ENCODE measurements at regions not wholly inside any gene's neighbourhood (a gene's known extent, or its start where the extent isn't known, plus 50 kb on each side); places are given as distances from the start of the nearest gene placed in this dataset.

DNA sequence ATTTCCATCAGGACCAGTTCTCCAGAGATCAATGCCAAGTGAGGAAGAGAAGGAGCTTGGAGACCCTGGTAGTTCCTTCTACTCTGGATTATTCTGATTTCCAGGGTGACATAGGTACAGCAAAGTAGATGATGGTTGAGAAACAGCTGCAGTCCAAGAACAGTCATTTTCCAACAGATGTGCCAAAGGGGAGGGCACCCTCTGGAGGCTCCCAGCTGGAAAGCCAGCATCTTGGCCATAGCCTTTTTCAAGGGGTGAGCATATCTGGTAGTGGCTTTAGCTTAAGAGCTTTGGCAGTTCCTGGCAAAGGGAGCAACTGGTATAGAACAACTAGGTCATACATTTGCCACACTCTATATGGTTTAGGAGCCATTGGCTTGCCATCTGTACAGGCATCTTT is 492.7 kb downstream of the RASEF start:
- no peaks in the 10 kb centered on the region for H3K27me3 ChIP-seq (ENCODE audit: insufficient read depth, insufficient read length)
- H3K9me3 ChIP-seq (ENCODE audit: insufficient read depth, low read length), result peaks cover 7% of the 10 kb centered on the region; the same call in 1 of the 2 replicates
- no peak overlapping the region for H3K9ac ChIP-seq (ENCODE audit: insufficient read length, low read depth)
- no peak overlapping the region for H3K4me3 ChIP-seq (ENCODE audit: insufficient read length, low read depth)
- no peaks in the 10 kb centered on the region for H3K4me1 ChIP-seq (ENCODE audit: insufficient read depth, insufficient read length)
- DNase-seq (ENCODE audit: low read depth, low spot score), result no peak
- TF ChIP-seq SUZ12 (IDR thresholded peaks at IDR 0.05; ENCODE audit: extremely low read depth, insufficient read depth, insufficient read length), result no peak
- no peak for TF ChIP-seq YY1 (IDR thresholded peaks at IDR 0.05; ENCODE audit: insufficient read depth, insufficient read length)
- no peak for TF ChIP-seq ZNF274 (IDR thresholded peaks at IDR 0.05; ENCODE audit: low read depth, low read length)
- no peaks in the 10 kb centered on the region for H3K36me3 ChIP-seq (ENCODE audit: insufficient read depth, insufficient read length, low read length)

DNA sequence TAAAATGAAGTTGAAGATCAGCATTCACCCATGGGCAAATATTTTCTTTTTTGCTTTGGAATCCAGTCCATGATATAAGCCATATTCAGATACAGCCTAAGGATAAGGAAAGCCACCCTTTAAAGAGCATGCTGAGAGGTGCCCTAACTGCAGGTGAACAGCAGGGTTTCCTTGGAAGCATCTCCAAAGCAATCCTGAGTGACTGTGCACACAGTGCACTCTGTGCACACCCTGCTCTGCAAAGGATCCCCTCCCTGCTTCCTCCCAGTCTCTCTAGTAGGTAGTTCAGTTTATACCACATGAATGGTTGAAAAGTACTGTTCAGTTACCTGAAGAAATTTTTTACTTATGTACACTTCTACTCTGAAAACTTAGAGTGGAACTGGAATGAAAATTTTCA is 491.4 kb downstream of the RASEF start:
- Histone ChIP-seq H3K9me3 (ENCODE audit: insufficient read depth, low read length) (peaks cover 7% of the 10 kb centered on the region; the same call in 1 of the 2 replicates), H3K4me3 (ENCODE audit: insufficient read length, low read depth) (no peak overlapping the region), H3K9ac (ENCODE audit: insufficient read length, low read depth) (no peak overlapping the region), H3K36me3 (ENCODE audit: insufficient read depth, insufficient read length, low read length) (no peaks in the 10 kb centered on the region), H3K4me1 (ENCODE audit: insufficient read depth, insufficient read length) (no peaks in the 10 kb centered on the region), H3K27me3 (ENCODE audit: insufficient read depth, insufficient read length) (no peaks in the 10 kb centered on the region)
- TF ChIP-seq ZNF274 (IDR thresholded peaks at IDR 0.05; ENCODE audit: low read depth, low read length) (no peak), SUZ12 (IDR thresholded peaks at IDR 0.05; ENCODE audit: extremely low read depth, insufficient read depth, insufficient read length) (no peak), YY1 (IDR thresholded peaks at IDR 0.05; ENCODE audit: insufficient read depth, insufficient read length) (no peak)
- no peak for DNase-seq (ENCODE audit: low read depth, low spot score)

GRCh38 chr9:82572146-82572545 is 490.8 kb downstream of the RASEF start:
- H3K36me3 ChIP-seq (ENCODE audit: insufficient read depth, insufficient read length, low read length), result no peaks in the 10 kb centered on the region
- no peak overlapping the region for H3K9ac ChIP-seq (ENCODE audit: insufficient read length, low read depth)
- no peak for DNase-seq (ENCODE audit: low read depth, low spot score)
- H3K27me3 ChIP-seq (ENCODE audit: insufficient read depth, insufficient read length), result no peaks in the 10 kb centered on the region
- H3K9me3 ChIP-seq (ENCODE audit: insufficient read depth, low read length), result peaks cover 7% of the 10 kb centered on the region; the same call in 1 of the 2 replicates
- no peak overlapping the region for H3K4me3 ChIP-seq (ENCODE audit: insufficient read length, low read depth)
- no peak for TF ChIP-seq ZNF274 (IDR thresholded peaks at IDR 0.05; ENCODE audit: low read depth, low read length)
- no peak for TF ChIP-seq YY1 (IDR thresholded peaks at IDR 0.05; ENCODE audit: insufficient read depth, insufficient read length)
- no peak for TF ChIP-seq SUZ12 (IDR thresholded peaks at IDR 0.05; ENCODE audit: extremely low read depth, insufficient read depth, insufficient read length)
- H3K4me1 ChIP-seq (ENCODE audit: insufficient read depth, insufficient read length), result no peaks in the 10 kb centered on the region

DNA sequence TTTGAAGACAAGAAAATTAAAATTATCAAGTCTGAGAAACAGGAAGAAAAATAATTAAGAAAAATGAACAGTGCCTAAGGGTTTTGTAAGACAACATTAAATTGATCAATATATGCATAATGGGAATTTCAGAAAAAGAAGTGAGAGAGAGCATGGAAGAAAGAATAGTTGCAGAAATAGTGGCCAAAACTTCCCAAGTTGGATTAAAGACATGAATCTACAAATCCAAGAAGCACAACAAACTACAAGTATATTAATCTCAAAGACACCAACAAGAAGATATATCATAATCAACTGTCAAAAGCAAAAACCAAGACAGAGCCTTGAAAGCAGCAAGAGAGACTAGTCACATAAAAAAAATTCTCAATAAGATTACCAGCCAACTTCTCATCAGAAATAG is 488.0 kb downstream of the RASEF start:
- Histone ChIP-seq H3K4me3 (ENCODE audit: insufficient read length, low read depth) (no peak overlapping the region), H3K27me3 (ENCODE audit: insufficient read depth, insufficient read length) (no peaks in the 10 kb centered on the region), H3K36me3 (ENCODE audit: insufficient read depth, insufficient read length, low read length) (no peaks in the 10 kb centered on the region), H3K9me3 (ENCODE audit: insufficient read depth, low read length) (peaks cover 7% of the 10 kb centered on the region; the same call in 1 of the 2 replicates), H3K4me1 (ENCODE audit: insufficient read depth, insufficient read length) (no peaks in the 10 kb centered on the region), H3K9ac (ENCODE audit: insufficient read length, low read depth) (no peak overlapping the region)
- TF ChIP-seq YY1 (IDR thresholded peaks at IDR 0.05; ENCODE audit: insufficient read depth, insufficient read length), result no peak
- no peak for TF ChIP-seq SUZ12 (IDR thresholded peaks at IDR 0.05; ENCODE audit: extremely low read depth, insufficient read depth, insufficient read length)
- TF ChIP-seq ZNF274 (IDR thresholded peaks at IDR 0.05; ENCODE audit: low read depth, low read length), result no peak
- no peak for DNase-seq (ENCODE audit: low read depth, low spot score)

GRCh38 chr9:82580921-82581320 is 482.0 kb downstream of the RASEF start:
- H3K4me1 ChIP-seq (ENCODE audit: insufficient read depth, insufficient read length), result no peaks in the 10 kb centered on the region
- H3K9me3 ChIP-seq (ENCODE audit: insufficient read depth, low read length), result no peaks in the 10 kb centered on the region
- no peak for DNase-seq (ENCODE audit: low read depth, low spot score)
- no peak overlapping the region for H3K4me3 ChIP-seq (ENCODE audit: insufficient read length, low read depth)
- H3K27me3 ChIP-seq (ENCODE audit: insufficient read depth, insufficient read length), result no peaks in the 10 kb centered on the region
- H3K36me3 ChIP-seq (ENCODE audit: insufficient read depth, insufficient read length, low read length), result no peaks in the 10 kb centered on the region
- H3K9ac ChIP-seq (ENCODE audit: insufficient read length, low read depth), result no peak overlapping the region
- no peak for TF ChIP-seq YY1 (IDR thresholded peaks at IDR 0.05; ENCODE audit: insufficient read depth, insufficient read length)

DNA sequence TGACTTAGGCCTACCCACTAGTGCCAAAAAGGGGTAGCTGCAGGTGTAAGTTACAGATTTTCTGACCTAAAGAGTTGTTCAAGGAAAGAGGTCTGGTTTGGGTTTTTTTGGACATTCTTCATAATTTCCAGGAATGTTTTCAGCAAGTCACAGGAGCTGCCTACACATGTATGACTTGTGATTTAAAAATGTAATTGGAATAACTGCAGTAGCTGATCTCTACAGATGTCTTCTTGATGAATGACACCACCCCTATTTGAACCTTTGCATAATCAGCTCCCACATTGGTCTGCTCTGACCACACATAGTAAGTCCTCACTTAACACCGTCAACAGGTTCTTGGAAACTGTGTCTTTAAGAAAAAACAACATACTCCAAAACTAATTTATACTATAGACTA is 481.4 kb downstream of the RASEF start:
- no peak for DNase-seq (ENCODE audit: low read depth, low spot score)
- TF ChIP-seq YY1 (IDR thresholded peaks at IDR 0.05; ENCODE audit: insufficient read depth, insufficient read length), result no peak
- no peak for TF ChIP-seq ZNF274 (IDR thresholded peaks at IDR 0.05; ENCODE audit: low read depth, low read length)
- no peak for TF ChIP-seq SUZ12 (IDR thresholded peaks at IDR 0.05; ENCODE audit: extremely low read depth, insufficient read depth, insufficient read length)
- no peak overlapping the region for H3K9ac ChIP-seq (ENCODE audit: insufficient read length, low read depth)
- no peaks in the 10 kb centered on the region for H3K27me3 ChIP-seq (ENCODE audit: insufficient read depth, insufficient read length)
- no peaks in the 10 kb centered on the region for H3K4me1 ChIP-seq (ENCODE audit: insufficient read depth, insufficient read length)
- no peak overlapping the region for H3K4me3 ChIP-seq (ENCODE audit: insufficient read length, low read depth)
- no peaks in the 10 kb centered on the region for H3K9me3 ChIP-seq (ENCODE audit: insufficient read depth, low read length)
- no peaks in the 10 kb centered on the region for H3K36me3 ChIP-seq (ENCODE audit: insufficient read depth, insufficient read length, low read length)

GRCh38 chr9:82581935-82582334 is 481.0 kb downstream of the RASEF start:
- H3K9ac ChIP-seq (ENCODE audit: insufficient read length, low read depth), result no peak overlapping the region
- no peaks in the 10 kb centered on the region for H3K9me3 ChIP-seq (ENCODE audit: insufficient read depth, low read length)
- H3K4me3 ChIP-seq (ENCODE audit: insufficient read length, low read depth), result no peak overlapping the region
- no peaks in the 10 kb centered on the region for H3K27me3 ChIP-seq (ENCODE audit: insufficient read depth, insufficient read length)
- H3K36me3 ChIP-seq (ENCODE audit: insufficient read depth, insufficient read length, low read length), result no peaks in the 10 kb centered on the region
- no peaks in the 10 kb centered on the region for H3K4me1 ChIP-seq (ENCODE audit: insufficient read depth, insufficient read length)
- no peak for TF ChIP-seq ZNF274 (IDR thresholded peaks at IDR 0.05; ENCODE audit: low read depth, low read length)
- no peak for TF ChIP-seq YY1 (IDR thresholded peaks at IDR 0.05; ENCODE audit: insufficient read depth, insufficient read length)
- TF ChIP-seq SUZ12 (IDR thresholded peaks at IDR 0.05; ENCODE audit: extremely low read depth, insufficient read depth, insufficient read length), result no peak
- no peak for DNase-seq (ENCODE audit: low read depth, low spot score)

DNA sequence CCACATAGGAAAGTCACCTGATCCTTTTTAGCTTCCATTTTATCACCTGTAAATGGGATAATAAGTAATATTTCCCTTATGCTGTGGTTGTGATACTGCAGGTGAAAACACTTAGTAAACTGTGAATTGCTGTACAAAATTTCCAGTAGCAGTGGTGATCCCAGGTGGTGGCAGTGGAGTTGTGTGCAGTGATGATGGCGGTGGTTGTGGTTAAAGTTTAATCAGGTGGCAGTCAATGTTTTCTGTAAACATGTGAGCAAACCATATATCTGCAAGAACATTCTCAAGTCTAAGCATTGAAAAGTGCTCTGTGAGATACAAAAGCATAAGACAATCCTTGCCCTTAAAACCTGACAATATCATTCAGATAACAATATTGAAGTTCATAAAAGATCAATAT is 480.2 kb downstream of the RASEF start:
- no peak for TF ChIP-seq YY1 (IDR thresholded peaks at IDR 0.05; ENCODE audit: insufficient read depth, insufficient read length)
- TF ChIP-seq SUZ12 (IDR thresholded peaks at IDR 0.05; ENCODE audit: extremely low read depth, insufficient read depth, insufficient read length), result no peak
- TF ChIP-seq ZNF274 (IDR thresholded peaks at IDR 0.05; ENCODE audit: low read depth, low read length), result no peak
- DNase-seq (ENCODE audit: low read depth, low spot score), result no peak
- no peak overlapping the region for H3K9ac ChIP-seq (ENCODE audit: insufficient read length, low read depth)
- H3K4me3 ChIP-seq (ENCODE audit: insufficient read length, low read depth), result no peak overlapping the region
- H3K27me3 ChIP-seq (ENCODE audit: insufficient read depth, insufficient read length), result no peaks in the 10 kb centered on the region
- no peaks in the 10 kb centered on the region for H3K36me3 ChIP-seq (ENCODE audit: insufficient read depth, insufficient read length, low read length)
- no peaks in the 10 kb centered on the region for H3K9me3 ChIP-seq (ENCODE audit: insufficient read depth, low read length)
- no peaks in the 10 kb centered on the region for H3K4me1 ChIP-seq (ENCODE audit: insufficient read depth, insufficient read length)
